ENCODE measurements at regions not wholly inside any gene's neighbourhood (a gene's known extent, or its start where the extent isn't known, plus 50 kb on each side); places are given as distances from the start of the nearest gene placed in this dataset.
"Not testable (repeated sequence)": the region's sequence is repeated elsewhere in the genome, so short reads cannot be mapped to it uniquely, and the experiment has no call there.

DNA sequence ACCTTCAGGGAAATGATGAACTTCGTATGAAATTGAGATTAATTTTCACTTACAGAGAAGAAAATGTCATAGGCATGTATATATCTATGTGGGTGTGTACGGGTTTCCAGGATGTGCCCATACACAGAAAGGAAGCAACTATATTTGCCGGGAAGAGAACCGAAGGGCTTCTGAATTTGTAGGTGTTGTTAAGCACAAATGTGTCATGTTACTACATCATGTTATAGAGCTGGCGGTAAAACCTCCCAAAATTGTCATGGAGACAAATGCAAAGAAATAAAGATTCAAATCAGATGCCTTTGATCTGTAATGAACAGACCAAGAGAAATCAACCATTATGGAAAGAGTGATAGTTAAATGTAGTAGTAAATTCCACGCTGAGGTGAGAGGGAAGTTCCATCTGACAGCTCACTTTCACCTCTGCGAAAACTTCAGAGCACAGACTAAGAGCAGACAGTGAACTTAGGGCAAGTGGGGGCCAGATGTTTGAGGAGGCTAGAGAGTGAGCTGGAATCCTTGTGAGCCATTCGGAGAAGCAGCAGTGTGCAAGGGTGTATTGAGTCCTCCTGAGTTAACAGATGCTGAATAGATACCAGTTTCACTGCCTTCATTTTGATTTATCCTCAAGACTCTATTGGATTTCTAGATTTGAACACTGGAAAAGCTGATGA lies 133.2 kb downstream of the POTEB start:
- TF ChIP-seq MYC (IDR thresholded peaks at IDR 0.05; ENCODE audit: low read depth, low read length); MYC (CRISPR knock-in tag; IDR thresholded peaks at IDR 0.05; ENCODE audit: borderline replicate concordance, low read depth); TAF1 (IDR thresholded peaks at IDR 0.05; ENCODE audit: control insufficient read depth, extremely low read depth, insufficient read depth, low read length, severe bottlenecking); CTCF (IDR thresholded peaks at IDR 0.05 in 2 of 3, conservative IDR thresholded peaks at IDR 0.05 in 1 of 3; ENCODE audit: insufficient read depth in 2 of 3, low read depth in 1 of 3, low read length in 3 of 3); TCF7 (IDR thresholded peaks at IDR 0.05; ENCODE audit: borderline replicate concordance); ZFP30 (CRISPR knock-in tag; IDR thresholded peaks at IDR 0.05; ENCODE audit: borderline replicate concordance); CEBPZ (IDR thresholded peaks at IDR 0.05; ENCODE audit: borderline replicate concordance, low read depth, low read length); SAP30 (IDR thresholded peaks at IDR 0.05; ENCODE audit: borderline replicate concordance, insufficient read depth, low read depth, low read length, poor library complexity, severe bottlenecking); MAZ (CRISPR knock-in tag; conservative IDR thresholded peaks at IDR 0.05 in 1 of 2, IDR thresholded peaks at IDR 0.05 in 1 of 2); ZBTB34 (CRISPR knock-in tag; IDR thresholded peaks at IDR 0.05); ZNF212 (CRISPR knock-in tag; IDR thresholded peaks at IDR 0.05); USF1 (CRISPR knock-in tag; IDR thresholded peaks at IDR 0.05): not testable (repeated sequence)
- TF ChIP-seq, protein P1, sequence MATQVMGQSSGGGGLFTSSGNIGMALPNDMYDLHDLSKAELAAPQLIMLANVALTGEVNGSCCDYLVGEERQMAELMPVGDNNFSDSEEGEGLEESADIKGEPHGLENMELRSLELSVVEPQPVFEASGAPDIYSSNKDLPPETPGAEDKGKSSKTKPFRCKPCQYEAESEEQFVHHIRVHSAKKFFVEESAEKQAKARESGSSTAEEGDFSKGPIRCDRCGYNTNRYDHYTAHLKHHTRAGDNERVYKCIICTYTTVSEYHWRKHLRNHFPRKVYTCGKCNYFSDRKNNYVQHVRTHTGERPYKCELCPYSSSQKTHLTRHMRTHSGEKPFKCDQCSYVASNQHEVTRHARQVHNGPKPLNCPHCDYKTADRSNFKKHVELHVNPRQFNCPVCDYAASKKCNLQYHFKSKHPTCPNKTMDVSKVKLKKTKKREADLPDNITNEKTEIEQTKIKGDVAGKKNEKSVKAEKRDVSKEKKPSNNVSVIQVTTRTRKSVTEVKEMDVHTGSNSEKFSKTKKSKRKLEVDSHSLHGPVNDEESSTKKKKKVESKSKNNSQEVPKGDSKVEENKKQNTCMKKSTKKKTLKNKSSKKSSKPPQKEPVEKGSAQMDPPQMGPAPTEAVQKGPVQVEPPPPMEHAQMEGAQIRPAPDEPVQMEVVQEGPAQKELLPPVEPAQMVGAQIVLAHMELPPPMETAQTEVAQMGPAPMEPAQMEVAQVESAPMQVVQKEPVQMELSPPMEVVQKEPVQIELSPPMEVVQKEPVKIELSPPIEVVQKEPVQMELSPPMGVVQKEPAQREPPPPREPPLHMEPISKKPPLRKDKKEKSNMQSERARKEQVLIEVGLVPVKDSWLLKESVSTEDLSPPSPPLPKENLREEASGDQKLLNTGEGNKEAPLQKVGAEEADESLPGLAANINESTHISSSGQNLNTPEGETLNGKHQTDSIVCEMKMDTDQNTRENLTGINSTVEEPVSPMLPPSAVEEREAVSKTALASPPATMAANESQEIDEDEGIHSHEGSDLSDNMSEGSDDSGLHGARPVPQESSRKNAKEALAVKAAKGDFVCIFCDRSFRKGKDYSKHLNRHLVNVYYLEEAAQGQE (IDR thresholded peaks at IDR 0.05; ENCODE audit: borderline replicate concordance), result not testable (repeated sequence)
- TF ChIP-seq, protein P1 (CRISPR knock-in tag; IDR thresholded peaks at IDR 0.05; ENCODE audit: low read depth), result not testable (repeated sequence)

Data from K562 (cell line).